Kidney (tissue), 13 donors: ENCODE measurements at regions not wholly inside any gene's neighbourhood (a gene's known extent, or its start where the extent isn't known, plus 50 kb on each side); places are given as distances from the start of the nearest gene placed in this dataset.
"Not testable (repeated sequence)": the region's sequence is repeated elsewhere in the genome, so short reads cannot be mapped to it uniquely, and the experiment has no call there.

ENCODE experiments used
- DNase-seq, 5 donors: peaks; one replicate each; pipeline ENCODE4 v3.0.0-alpha.2; 2013 to 2020
- FAIRE-seq: peaks from 2 replicates; lab custom pipeline; 2012; peaks lifted over from hg19 to GRCh38; lab: Jason Lieb, UNC
- H3K27ac ChIP-seq, 2 donors: one replicate each; pipeline ENCODE4 v1.7.0; 2013; ENCODE audit warnings: low read depth in 2 of 2, low read length in 2 of 2, inconsistent platforms in 1 of 2
- H3K27me3 ChIP-seq: one replicate; pipeline ENCODE4 v1.7.1; 2013; ENCODE audit warnings: low read length, inconsistent platforms; ENCODE audit not compliant: control insufficient read depth, insufficient read depth
- H3K36me3 ChIP-seq, 3 donors: one replicate each; pipeline versions ENCODE4 v1.7.0 to v1.7.1; 2013; ENCODE audit warnings: low read length in 3 of 3, control low read depth in 1 of 3, inconsistent platforms in 1 of 3; ENCODE audit not compliant: insufficient read depth in 3 of 3, control insufficient read depth in 2 of 3
- H3K4me1 ChIP-seq, 3 donors: one replicate each; pipeline versions ENCODE4 v1.7.0 to v1.7.1; 2013; ENCODE audit warnings: low read length in 3 of 3, inconsistent platforms in 1 of 3, low read depth in 1 of 3; ENCODE audit not compliant: control insufficient read depth in 2 of 3, insufficient read depth in 2 of 3
- H3K4me3 ChIP-seq, 3 donors: one replicate each; pipeline versions ENCODE4 v1.7.0 to v1.8.1; 2013; ENCODE audit warnings: low read length in 3 of 3, control low read depth in 1 of 3, inconsistent platforms in 1 of 3
- H3K9ac ChIP-seq, 3 donors: one replicate each; pipeline versions ENCODE4 v1.7.0 to v1.7.1; 2013; ENCODE audit warnings: low read length in 3 of 3, control low read depth in 1 of 3, inconsistent platforms in 1 of 3
- H3K9me3 ChIP-seq, 3 donors: one replicate each; pipeline versions ENCODE4 v1.7.0 to v1.7.1; 2013; ENCODE audit warnings: low read length in 3 of 3, control low read depth in 1 of 3, inconsistent platforms in 1 of 3; ENCODE audit not compliant: control insufficient read depth in 2 of 3, insufficient read depth in 1 of 3
- CTCF ChIP-seq: IDR thresholded peaks from 3 replicates; pipeline ENCODE4 v1.5.1; 2012; ENCODE audit warnings: mild to moderate bottlenecking, moderate library complexity, borderline replicate concordance; ENCODE audit not compliant: insufficient read depth; ENCODE audit errors: extremely low read depth
- intact Hi-C: fragments of 100-400 bp; cut with DNase I; formaldehyde crosslinking; loops from one replicate; pipeline ENCODE4 v1.11.1; 2022
- donor health status: control.
- donor health status: control.
- donor health status: control.
- donor health status: control.
- donor health status: control.
- donor health status: DM: yes; HTN: yes; CAD: no.
- donor health status: Normal renal cell carcinoma (clear cell type).

- intact Hi-C loops = no loop called here
- H3K4me3 ChIP-seq = no peak overlapping the region
- no peak overlapping the region for H3K9ac ChIP-seq
- H3K27me3 ChIP-seq = no peaks in the 10 kb centered on the region
- no peaks in the 10 kb centered on the region for H3K9me3 ChIP-seq
- no peak overlapping the region for H3K27ac ChIP-seq
- H3K36me3 ChIP-seq = no peaks in the 10 kb centered on the region
- TF ChIP-seq CTCF = no peak
- peak in 3 of 5 donors; percentile 34 to 51 (median 36) for DNase-seq
- H3K4me1 ChIP-seq = peaks cover 0 to 8% (median 0%) of the 10 kb centered on the region in 3 donors
- no peak for FAIRE-seq
Observed at GRCh38 chr20:52035498-52035897, 156.1 kb downstream of the ZFP64 start.

- no peak for DNase-seq
- Histone ChIP-seq H3K27me3 (no peaks in the 10 kb centered on the region), H3K9ac (no peak overlapping the region), H3K9me3 (no peaks in the 10 kb centered on the region), H3K36me3 (no peaks in the 10 kb centered on the region), H3K27ac (no peak overlapping the region), H3K4me3 (no peak overlapping the region), H3K4me1 (peaks cover 0 to 8% (median 0%) of the 10 kb centered on the region in 3 donors)
- intact Hi-C loops = no loop called here
- FAIRE-seq = no peak
- no peak for TF ChIP-seq CTCF
Observed at GRCh38 chr20:52034581-52034980, 157.0 kb downstream of the ZFP64 start.

GRCh38 chr20:52033313-52033712 is 158.3 kb downstream of the ZFP64 start:
- Histone ChIP-seq H3K36me3 (no peaks in the 10 kb centered on the region), H3K4me3 (no peak overlapping the region), H3K27me3 (no peaks in the 10 kb centered on the region), H3K4me1 (peaks cover 0 to 8% (median 0%) of the 10 kb centered on the region in 3 donors), H3K9ac (no peak overlapping the region), H3K27ac (no peak overlapping the region), H3K9me3 (no peaks in the 10 kb centered on the region)
- intact Hi-C loops = no loop called here
- no peak for FAIRE-seq
- DNase-seq = peak in 2 of 5 donors; percentile 48 to 55
- TF ChIP-seq CTCF = no peak

- H3K9ac ChIP-seq, H3K36me3 ChIP-seq, FAIRE-seq, intact Hi-C loops, H3K4me3 ChIP-seq, H3K9me3 ChIP-seq, H3K4me1 ChIP-seq, H3K27me3 ChIP-seq, DNase-seq, H3K27ac ChIP-seq: not testable (repeated sequence)
Observed at GRCh38 chr20:52032304-52032683, 159.3 kb downstream of the ZFP64 start.
